ENCODE measurements at regions not wholly inside any gene's neighbourhood (a gene's known extent, or its start where the extent isn't known, plus 50 kb on each side); places are given as distances from the start of the nearest gene placed in this dataset.

DNA sequence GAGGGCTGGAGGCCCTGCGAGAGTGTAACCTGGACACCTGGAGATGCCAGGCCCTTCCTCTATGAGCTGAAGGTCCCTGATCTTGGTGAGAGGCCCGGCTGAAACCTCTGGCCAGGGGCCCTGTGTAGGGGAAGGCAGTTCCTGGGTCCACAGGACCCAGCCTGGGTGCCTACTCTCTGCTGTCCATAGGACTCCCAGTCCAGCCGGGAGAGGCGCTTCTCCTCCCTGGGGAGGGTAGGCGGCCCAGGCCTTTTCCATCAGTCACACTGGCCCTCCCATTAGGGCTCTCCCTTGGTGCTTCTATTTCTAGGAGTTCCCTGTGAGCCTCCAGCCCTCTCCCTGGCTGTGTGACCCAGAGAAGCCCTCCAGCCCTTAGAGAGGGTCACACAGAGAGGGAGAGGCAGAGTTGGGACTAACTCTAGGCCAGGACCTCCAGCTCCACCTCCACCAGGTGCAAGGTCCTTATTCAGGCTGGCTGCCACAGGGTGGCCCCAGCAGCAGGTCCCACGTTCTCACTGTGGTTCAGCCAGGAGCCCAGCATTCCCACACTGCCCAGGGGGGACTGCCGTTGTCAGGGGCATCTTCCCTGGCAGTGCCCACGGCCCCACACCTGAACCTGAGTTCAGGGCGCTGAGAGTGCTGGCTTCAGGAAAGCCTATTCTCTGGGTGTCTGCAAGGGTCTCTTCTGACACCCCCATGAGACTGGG is 146.8 kb downstream of the SMAD6 start:
- DNase-seq (ENCODE audit: low read depth, low spot score), result no peak

DNA sequence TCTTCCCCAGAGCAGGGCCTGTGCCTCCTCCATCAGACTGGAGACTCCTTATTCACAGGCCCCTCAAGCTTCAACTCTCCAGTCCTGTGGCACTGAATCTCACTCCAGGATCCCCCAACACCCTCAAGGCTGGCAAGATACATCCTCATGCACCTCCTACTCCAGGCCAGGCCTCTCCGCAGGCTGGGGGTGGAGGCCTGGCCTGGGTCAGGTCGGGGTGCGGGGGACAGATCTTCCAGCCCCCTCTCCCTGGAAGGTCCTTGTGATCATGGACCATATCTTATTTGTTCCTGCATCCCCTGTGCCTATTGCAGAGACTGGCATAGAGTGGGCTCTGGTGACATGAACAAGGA is 147.3 kb downstream of the SMAD6 start:
- no peak for DNase-seq (ENCODE audit: low read depth, low spot score)

- DNase-seq (ENCODE audit: low read depth, low spot score), result no peak
These were observed 147.7 kb downstream of the SMAD6 start for GRCh38 chr15:66849746-66850077.

DNA sequence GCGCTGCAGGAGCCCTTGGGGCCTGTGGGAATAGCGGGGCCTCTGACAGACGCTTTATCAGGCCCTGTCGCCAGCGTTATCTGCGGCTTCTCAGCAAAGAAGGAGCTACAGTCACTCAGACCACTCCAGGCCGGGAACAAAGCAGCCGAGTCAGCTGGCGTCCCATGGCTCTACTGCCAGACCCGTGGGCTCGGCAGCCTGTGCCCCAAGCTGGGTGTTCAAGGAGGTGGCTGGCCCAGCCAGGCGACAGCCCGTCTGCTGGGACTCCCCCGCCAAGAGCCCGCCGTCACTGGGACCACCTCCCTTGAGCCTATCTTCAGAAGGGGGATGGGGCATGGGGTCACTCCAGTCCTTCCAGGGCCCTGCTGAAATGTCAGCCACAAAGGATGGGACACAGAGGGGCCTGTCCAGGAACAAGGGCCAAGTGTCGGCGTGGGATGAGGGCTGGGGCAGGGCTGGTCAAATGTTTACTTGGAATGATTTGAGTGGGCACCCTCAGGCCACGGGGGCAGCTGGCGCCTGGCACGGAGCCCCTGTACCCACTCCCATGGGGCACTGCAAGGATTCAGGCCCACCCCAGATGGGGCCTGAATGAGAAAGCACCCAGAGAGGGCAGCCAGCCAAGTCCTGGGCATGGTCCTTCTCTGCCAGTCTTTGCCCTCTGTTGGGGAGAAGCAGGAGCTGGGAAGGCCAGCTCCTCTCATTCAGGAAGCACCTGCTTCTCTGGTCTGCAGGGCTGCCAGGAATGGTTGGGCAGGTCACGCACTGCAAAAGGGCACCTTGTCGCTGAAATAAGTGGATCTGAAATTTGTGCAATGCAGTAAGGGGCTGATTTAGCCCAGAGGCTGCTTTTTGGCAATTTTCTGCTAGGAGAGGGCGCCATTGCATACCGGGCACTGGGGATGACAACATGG is 148.3 kb downstream of the SMAD6 start:
- DNase-seq (ENCODE audit: low read depth, low spot score), result peak; percentile 74

DNA sequence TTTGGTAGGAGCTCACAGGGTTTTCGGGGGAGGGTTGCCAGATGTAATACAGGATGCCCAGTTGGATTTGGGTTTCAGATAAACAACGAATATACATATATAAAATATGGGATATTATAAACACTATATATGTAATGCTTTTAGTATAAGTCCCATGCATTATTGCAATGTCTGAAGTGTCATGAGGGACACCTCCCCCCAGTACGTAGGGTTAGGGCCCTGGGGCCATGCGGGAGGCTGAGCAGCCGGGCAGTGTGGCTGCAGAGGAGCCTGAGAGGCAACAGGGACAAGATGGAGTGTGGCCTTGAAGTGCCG is 148.9 kb downstream of the SMAD6 start:
- DNase-seq (ENCODE audit: low read depth, low spot score), result no peak

GRCh38 chr15:66851311-66852063 is 149.5 kb downstream of the SMAD6 start:
- DNase-seq (ENCODE audit: low read depth, low spot score), result peak; percentile 93

DNA sequence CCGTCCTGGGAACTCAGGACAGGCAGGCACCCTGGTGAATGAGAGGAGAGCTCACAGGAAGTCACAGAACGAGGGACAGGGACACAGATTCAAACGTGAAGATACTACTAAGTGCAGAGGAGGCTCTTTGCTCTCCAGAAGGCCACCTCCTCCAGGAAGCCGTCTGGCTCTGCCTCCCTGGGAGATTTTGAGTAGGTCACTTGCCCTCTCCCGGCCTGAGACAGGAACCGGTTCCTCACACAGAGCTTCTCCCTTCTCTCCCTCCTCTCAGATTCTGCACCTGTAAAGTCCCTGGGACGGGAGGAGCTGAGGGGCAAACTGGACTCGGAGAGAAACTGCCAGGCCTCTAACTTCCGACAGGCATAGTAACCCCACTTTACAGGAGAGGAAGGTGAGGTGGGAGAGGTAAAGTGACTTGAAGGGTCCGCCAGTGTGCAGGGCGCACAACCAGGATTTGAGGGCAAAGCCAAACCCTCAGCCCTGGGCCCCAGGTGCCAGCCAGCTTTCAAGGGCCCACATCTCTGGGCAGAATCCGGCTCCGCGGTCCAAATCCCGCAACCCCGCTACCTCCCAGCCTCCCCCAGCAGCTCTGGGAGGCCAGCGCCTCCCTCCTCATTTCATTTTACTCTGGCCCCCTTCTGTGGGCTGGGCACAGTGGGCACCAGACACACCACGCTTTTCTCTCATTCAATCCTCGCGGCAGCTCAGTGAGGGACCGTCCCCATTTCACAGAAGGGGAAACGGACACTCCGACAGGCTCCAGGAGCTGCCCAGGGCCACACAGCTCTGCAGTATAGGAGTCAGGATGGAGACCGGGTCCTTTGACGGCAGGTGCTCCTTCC is 150.2 kb downstream of the SMAD6 start:
- peak; percentile 46 for DNase-seq (ENCODE audit: low read depth, low spot score)

DNA sequence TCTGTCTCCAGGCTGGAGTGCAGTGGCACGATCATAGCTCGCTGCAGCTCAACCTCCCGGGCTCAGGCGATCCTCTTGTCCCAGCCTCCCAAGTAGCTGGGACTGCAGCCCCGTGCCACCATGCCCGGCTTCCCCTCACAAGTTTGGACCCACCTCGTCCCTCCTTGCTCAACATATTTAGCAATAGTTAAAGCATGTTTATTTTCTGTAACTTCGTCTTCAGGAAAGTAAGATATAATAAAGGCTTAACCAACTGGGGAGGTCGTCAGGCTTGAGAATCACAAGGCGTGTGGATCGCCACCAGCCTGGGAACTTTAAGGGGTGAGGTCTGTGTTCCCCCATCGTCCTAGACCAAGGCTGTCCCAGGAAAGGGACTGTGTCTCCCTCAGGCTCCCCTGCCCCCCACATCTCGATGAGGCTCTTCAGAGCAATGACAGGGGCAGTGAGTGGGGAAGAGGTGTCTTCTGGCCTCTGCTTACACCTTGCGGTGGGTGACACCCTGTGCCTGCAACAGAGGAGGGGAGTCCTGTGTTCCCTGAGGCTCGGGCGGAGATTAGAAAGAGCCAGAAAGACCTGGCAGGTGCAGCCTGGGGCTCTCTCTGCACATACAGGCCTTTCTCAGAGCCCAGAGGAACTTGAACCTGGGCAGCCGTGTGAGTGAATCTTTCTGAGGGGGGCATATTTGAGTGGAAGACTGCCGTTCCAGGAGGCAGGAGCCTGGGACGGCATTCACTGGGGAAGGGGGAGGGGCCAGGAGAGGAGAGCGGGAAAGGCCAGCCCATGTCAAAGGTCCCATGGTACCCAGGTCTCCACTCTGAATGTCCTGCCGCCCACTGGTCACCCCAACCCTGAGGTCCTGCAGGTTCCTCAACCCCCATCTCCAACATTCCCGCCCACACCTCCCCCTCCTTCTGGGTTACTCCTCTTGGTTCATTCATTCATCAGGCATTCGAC is 152.3 kb downstream of the SMAD6 start:
- no peak for DNase-seq (ENCODE audit: low read depth, low spot score)

DNA sequence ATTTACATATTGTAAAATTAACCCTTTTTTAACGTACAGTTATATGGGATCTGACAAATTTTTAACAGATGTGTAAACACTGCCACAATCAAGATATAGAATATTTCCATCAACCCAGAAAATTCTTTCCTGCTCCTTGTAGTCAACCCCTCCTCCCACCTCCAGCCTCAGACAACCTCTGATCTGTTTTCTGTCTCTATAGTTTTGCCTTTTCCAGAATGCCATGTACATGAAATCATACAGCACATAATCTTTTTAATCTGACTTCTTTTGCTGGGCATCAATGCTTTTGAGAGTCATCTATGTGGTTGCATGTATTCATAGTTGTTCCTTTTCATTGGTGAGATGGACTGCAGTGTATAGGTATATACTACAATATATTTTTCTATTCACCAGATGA is 153.0 kb downstream of the SMAD6 start:
- no peak for DNase-seq (ENCODE audit: low read depth, low spot score)

DNA sequence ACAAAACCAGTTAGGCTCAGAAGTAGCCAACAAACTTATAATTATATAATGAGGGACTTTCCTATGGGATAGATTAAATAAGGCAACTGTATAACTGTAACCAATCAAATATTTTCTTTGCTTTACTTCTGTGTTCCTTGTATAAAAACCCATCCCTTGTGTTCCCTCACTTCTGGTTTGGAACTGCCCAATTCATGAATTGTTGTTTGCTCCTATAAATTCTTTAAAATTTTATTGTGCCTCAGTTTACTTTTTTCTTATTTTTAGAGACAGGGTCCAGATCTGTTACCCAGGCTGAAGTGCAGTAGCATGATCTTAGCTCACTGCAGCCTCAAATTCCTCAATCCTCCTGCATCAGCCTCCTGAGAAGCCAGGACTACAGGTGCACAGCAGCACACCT is 155.7 kb downstream of the SMAD6 start:
- DNase-seq (ENCODE audit: low read depth, low spot score), result no peak

GRCh38 chr15:66858423-66859207 is 156.6 kb downstream of the SMAD6 start:
- DNase-seq (ENCODE audit: low read depth, low spot score), result no peak

DNA sequence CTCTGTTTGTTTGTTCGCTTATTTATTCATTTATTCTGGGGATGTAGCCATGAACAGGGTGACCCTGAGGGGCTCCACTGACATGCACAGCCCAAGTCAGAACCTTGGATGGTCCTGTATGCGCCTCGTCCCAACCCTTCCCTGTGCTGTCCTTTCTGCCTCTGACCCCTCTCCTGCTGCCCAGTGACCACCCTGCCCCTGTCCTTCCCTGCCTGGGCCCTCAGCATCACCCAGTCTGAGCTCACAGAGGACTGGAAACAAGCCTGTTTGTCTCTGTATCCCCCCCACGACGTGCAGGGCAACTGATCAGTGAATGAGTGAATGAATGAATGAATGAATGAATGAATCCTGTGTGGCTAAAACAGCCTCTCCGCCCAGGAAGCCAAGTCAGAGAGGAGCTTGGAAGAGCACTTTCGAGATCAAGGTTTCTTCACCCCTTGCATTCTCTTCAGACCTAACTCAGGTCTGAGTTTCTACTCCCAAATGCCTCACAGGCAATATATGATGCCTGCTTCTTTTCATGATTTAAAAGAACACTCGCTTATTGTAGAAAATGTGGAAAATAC is 157.7 kb downstream of the SMAD6 start:
- DNase-seq (ENCODE audit: low read depth, low spot score), result no peak

DNA sequence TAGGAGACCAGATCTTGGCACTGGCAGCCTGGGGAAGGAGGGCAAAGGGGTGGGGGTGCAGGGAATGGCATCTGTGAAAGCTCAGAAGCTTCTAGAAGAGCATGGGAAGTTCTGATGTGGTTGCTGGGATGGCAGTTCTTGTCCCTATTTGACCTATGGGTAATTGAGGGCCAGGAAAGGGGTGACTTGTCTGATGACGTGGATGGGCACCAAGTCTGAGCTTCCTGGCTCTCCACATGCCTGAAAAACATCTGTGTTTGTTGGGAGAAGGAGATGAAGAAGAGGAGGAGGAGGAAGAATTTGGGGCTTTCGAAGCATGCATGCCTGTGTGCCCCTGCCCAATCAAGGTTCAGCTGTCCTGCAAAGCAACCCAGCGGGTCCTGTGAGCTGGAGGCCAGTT is 158.8 kb downstream of the SMAD6 start:
- DNase-seq (ENCODE audit: low read depth, low spot score), result no peak

DNA sequence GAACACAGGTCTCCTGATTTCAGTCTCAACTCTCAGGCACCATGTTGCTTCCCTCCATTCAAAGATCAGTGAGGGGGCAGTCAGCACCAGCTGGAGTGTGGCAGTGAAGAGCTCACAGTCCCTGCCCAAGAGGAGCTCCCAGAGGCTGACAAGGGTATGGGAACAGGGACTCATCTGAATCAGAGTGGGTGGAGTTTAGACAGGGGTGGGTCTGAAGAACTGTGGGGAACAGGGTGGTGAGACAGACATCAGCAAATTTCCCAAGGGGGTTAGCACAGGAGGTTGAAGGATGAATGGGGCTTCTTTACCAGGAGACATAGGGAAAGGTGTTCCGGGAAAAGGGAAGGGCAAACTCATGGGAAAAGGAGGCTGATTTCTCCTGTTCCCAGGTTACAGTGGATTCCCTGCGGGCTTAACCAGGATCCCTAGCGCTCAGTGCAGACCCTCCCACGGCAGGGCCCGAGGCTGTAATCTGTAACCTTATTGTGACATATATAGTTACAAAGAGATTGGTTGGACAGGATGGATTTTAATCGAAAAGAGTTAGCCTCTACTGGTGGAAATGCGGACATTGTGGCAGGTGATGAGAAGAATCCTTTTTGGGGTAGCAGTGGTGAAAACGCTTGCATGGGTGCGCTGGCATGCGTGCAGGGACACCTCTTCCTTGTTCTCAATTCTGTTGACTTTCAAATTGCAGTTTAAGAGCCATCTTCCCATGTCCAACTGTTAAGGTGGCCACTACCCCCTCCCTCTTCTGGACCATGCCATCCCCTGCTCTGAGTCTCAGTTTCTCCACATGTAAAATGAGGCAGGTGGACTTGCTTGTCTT is 160.3 kb downstream of the SMAD6 start:
- no peak for DNase-seq (ENCODE audit: low read depth, low spot score)

DNA sequence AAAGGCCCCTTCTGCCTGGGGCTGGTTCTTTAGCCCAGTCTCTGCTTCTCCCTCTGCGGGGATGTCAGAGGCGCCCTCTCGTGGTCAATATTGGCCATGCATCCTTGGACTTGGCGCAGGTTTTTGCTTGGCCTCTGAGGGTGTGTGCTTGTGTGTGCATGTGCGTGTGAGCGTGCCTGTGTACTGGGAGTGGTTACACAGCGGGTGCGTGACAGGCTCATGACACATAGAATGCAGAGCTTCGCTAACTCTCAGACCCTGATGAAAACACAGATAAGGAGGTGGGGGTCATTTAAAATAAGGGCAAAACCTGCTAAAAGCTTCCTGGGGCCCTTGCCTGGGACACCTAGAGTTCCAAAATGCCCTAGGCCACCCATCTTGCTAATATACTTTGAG is 160.9 kb downstream of the SMAD6 start:
- peak; percentile 95 for DNase-seq (ENCODE audit: low read depth, low spot score)

DNA sequence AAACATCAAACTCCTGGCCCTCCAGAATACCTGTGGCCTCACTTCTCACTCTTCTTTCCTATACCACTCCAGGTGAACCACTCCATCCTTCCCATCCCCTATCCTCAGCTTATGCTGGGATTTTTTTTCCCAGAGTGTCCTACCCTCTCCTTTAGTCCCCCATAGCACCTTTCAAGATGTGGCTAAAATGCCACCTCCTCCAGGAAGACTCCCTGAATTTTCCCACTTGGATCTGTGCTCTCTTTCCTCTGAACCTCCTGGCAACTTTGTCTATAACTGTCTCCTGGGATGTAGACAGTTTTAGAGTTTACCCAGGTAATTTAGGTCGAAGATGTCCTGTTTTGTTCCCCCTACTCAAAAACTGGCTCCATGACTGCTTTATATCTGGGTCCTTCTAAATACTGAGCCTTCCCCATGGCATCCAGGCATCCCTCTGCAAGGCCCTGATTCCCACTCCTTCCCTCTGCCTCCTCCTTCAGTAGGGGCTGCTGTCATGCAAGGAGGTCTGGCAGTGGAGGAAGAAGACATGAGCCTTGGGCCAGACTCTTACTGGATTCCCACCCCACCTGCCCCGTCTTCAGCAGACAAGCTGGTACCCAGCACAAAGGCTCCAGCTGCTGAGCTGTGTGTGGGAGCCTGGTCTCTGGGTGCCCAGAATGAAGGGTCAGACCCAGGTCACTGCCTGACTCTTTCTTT is 161.5 kb downstream of the SMAD6 start:
- DNase-seq (ENCODE audit: low read depth, low spot score), result no peak

- no peak for DNase-seq (ENCODE audit: low read depth, low spot score)
These were observed 162.2 kb downstream of the SMAD6 start for GRCh38 chr15:66864086-66864830.

Measured in ELF-1 (cell line).